RWPE2 (cell line): ENCODE measurements at regions not wholly inside any gene's neighbourhood (a gene's known extent, or its start where the extent isn't known, plus 50 kb on each side); places are given as distances from the start of the nearest gene placed in this dataset.

Source experiments
- ATAC-seq: fragments of 200-7000 bp; cut with Tn5 transposase; 3 replicates; pipeline ENCODE4 v1.9.1; 2021; ENCODE audit warnings: low read depth
- DNase-seq: peaks from one replicate; pipeline ENCODE4 v3.0.0-alpha.2; 2020; ENCODE audit warnings: low spot score
- H3K27ac ChIP-seq: fragments of 450-650 bp; 2 replicates; pipeline ENCODE4 v1.5.1; 2017; ENCODE audit warnings: mild to moderate bottlenecking; ENCODE audit not compliant: poor library complexity, severe bottlenecking
- H3K27me3 ChIP-seq: fragments of 250-450 bp; sonication (Bioruptor Pico); 2 replicates; pipeline ENCODE4 v1.5.1; 2021; ENCODE audit warnings: mild to moderate bottlenecking, moderate library complexity; ENCODE audit not compliant: insufficient read depth, poor library complexity, severe bottlenecking
- H3K36me3 ChIP-seq: fragments of 250-450 bp; sonication (Bioruptor Pico); 2 replicates; pipeline ENCODE4 v1.5.1; 2020; ENCODE audit warnings: low read depth, mild to moderate bottlenecking, moderate library complexity
- H3K4me1 ChIP-seq: fragments of 250-450 bp; sonication (Bioruptor Pico); 2 replicates; pipeline ENCODE4 v1.5.1; 2021; ENCODE audit warnings: mild to moderate bottlenecking, moderate library complexity; ENCODE audit not compliant: insufficient read depth, poor library complexity, severe bottlenecking
- H3K4me3 ChIP-seq: fragments of 250-450 bp; sonication (Bioruptor Pico); 2 replicates; pipeline ENCODE4 v1.5.1; 2021; ENCODE audit warnings: mild to moderate bottlenecking, moderate library complexity; ENCODE audit not compliant: severe bottlenecking
- H3K9me3 ChIP-seq: fragments of 250-450 bp; sonication (Bioruptor Pico); 2 replicates; pipeline ENCODE4 v1.5.1; 2021; ENCODE audit warnings: mild to moderate bottlenecking, moderate library complexity; ENCODE audit not compliant: severe bottlenecking
- TF ChIP-seq, protein P1 (sequence below): fragments of 450-650 bp; IDR thresholded peaks from one replicate; pipeline ENCODE4 v1.5.1; 2017; ENCODE audit warnings: mild to moderate bottlenecking, moderate library complexity; ENCODE audit not compliant: poor library complexity, severe bottlenecking

DNA sequence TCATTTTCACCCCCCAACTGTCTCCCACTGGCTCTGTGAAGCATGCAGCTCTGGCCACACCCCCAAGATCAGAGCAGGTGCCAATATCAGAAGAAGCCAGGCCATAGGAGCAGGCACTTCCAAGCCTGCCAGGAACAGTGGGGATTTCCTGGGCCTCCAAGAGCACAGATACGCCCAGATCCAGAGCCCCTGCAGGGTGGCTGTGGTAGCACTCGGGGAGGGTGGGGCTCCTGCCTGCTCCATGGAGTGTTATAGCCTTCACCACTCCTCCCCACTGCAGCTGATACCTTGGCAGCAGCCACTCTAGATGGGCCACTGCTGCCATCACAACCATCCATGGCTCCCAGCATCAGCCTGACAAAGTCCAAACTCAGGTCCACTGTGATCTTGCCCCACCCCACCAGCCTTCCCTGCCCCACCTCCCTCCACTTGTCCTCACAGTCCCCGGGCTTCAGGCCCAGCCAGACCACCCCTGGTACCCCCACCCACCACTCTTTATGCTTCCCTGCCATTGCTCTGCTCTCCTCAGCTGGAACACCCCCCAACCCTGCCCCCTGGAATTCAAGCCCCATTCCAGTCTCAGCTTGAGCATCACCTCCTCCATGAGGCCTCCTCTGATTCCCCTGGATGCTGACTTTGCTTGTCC is 448.3 kb downstream of the MATN1 start:
- H3K27me3 ChIP-seq, result peaks cover 17% of the 10 kb centered on the region
- peak; percentile 28 for DNase-seq
- H3K9me3 ChIP-seq, result no peaks in the 10 kb centered on the region

DNA sequence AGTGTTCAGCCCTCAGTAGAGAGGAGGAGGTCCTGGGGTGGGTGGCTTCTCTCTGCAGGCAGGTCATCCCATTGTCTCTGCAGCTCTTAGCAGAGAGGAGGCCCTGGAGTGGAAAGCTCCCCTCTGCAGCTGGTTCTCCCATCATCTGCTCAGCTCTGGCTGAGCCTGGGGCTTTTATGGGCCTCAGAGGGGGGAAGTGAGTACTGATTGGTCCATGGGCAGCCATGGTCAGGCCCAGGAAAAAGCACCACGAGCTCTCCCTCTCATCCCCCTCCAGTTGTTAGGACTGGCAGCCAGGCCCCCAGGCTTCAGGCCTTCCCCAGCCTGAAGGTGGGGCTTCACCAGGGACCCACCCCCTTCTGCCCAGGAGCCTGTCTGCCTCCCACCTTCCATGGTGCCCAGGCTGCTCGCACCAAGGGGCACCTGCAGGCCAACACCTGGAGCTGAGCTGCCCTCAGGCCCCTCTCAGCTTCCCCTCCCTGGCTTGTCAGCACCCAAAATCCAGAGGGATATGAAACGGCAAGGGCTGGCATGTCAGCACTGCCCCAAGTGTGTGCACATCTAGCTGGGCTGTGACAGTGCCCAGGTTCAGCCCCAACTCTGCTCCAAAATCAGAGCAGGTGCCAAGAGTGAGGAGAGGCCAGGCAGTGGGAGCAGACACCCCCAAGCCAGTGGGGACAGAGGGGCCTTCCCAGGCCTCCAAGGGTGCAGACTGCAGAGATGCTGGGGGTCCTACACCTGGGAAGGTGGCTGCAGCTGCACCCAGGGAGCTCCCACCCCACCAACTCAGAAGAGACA is 449.0 kb downstream of the MATN1 start:
- DNase-seq (peak; percentile 29), ATAC-seq (no peak)
- peaks cover 18% of the 10 kb centered on the region for H3K27me3 ChIP-seq
- no peaks in the 10 kb centered on the region for H3K36me3 ChIP-seq
- H3K4me3 ChIP-seq, result no peak overlapping the region
- H3K9me3 ChIP-seq, result no peaks in the 10 kb centered on the region
- H3K27ac ChIP-seq, result no peak overlapping the region
- TF ChIP-seq, protein P1, sequence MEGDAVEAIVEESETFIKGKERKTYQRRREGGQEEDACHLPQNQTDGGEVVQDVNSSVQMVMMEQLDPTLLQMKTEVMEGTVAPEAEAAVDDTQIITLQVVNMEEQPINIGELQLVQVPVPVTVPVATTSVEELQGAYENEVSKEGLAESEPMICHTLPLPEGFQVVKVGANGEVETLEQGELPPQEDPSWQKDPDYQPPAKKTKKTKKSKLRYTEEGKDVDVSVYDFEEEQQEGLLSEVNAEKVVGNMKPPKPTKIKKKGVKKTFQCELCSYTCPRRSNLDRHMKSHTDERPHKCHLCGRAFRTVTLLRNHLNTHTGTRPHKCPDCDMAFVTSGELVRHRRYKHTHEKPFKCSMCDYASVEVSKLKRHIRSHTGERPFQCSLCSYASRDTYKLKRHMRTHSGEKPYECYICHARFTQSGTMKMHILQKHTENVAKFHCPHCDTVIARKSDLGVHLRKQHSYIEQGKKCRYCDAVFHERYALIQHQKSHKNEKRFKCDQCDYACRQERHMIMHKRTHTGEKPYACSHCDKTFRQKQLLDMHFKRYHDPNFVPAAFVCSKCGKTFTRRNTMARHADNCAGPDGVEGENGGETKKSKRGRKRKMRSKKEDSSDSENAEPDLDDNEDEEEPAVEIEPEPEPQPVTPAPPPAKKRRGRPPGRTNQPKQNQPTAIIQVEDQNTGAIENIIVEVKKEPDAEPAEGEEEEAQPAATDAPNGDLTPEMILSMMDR, result no peak
- H3K4me1 ChIP-seq, result no peaks in the 10 kb centered on the region

More for the DNA sequence above, 448.3 kb downstream of the MATN1 start:
- no peaks in the 10 kb centered on the region for H3K36me3 ChIP-seq
- H3K4me1 ChIP-seq, result no peaks in the 10 kb centered on the region
- no peak overlapping the region for H3K4me3 ChIP-seq
- TF ChIP-seq, protein P1, result no peak
- no peak overlapping the region for H3K27ac ChIP-seq
- ATAC-seq, result no peak

DNA sequence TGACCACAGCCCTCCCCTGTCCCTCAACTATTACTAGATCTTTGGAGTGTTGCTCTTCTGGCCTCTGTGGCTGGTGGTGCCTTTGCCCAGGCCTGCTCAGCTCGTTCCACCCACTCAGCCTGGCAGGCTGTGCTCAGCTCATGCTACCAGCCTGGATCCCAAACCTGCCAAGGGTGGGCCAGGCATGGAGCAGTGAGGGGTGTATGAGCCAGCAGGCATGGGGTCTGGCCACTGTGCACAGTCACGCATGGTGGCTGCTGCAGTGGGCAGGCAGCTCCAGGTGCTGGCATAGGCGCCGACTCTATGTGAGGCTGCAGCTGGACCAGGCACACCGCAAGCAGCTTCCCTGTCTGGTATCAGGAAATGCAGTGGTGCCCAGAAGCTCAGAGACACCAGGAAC is 449.9 kb downstream of the MATN1 start:
- Histone ChIP-seq H3K27me3 (peaks cover 12% of the 10 kb centered on the region), H3K4me3 (no peak overlapping the region), H3K27ac (no peak overlapping the region), H3K4me1 (no peaks in the 10 kb centered on the region), H3K36me3 (no peaks in the 10 kb centered on the region), H3K9me3 (no peaks in the 10 kb centered on the region)
- no peak for ATAC-seq
- peak; percentile 40 for DNase-seq
- TF ChIP-seq, protein P1, result no peak

DNA sequence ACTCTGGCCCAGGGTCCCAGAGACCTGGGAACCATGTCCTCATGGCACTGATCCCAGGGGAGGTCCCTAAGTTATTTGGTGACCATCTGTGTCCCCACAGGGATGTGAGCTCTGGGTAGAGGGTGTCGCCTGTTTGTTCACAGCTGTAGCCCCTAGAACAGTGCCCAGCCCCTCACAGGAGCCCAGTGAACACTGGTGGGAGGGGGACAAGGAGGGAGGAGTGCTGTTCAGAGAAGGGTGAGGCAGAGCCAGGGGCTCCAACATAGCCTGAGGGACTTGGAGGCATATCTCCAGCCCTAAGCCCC is 450.4 kb downstream of the MATN1 start:
- Histone ChIP-seq H3K4me1 (no peaks in the 10 kb centered on the region), H3K9me3 (no peaks in the 10 kb centered on the region), H3K27ac (no peak overlapping the region), H3K27me3 (peaks cover 12% of the 10 kb centered on the region), H3K4me3 (no peak overlapping the region), H3K36me3 (no peaks in the 10 kb centered on the region)
- ATAC-seq (no peak), DNase-seq (peak; percentile 45)
- TF ChIP-seq, protein P1, result no peak
